ENCODE measurements at regions not wholly inside any gene's neighbourhood (a gene's known extent, or its start where the extent isn't known, plus 50 kb on each side); places are given as distances from the start of the nearest gene placed in this dataset.

GRCh38 chr5:1731091-1731639 is 68.5 kb downstream of the MRPL36 start:
- CTCF ChIA-PET: no interaction called here
- TF ChIP-seq CTCF (IDR thresholded peaks at IDR 0.05; ENCODE audit: control extremely low read depth, extremely low read depth, low read depth, missing control alignments): no peak
- no peak for DNase-seq (ENCODE audit: extremely low spot score)
- POLR2A ChIA-PET: interaction anchor here (0.6 kb wide), 1 partner anchor 1110 kb away, joined by 3 read pairs; no protein-coding TSS in a partner anchor

- ChIA-PET POLR2A (no interaction called here), CTCF (no interaction called here)
- no peak for DNase-seq (ENCODE audit: extremely low spot score)
- no peak for TF ChIP-seq CTCF (IDR thresholded peaks at IDR 0.05; ENCODE audit: control extremely low read depth, extremely low read depth, low read depth, missing control alignments)
Measured at GRCh38 chr5:1730487-1730847, 69.2 kb downstream of the MRPL36 start.

GRCh38 chr5:1729641-1730486 is 69.8 kb downstream of the MRPL36 start:
- POLR2A ChIA-PET: no interaction called here
- CTCF ChIA-PET: no interaction called here
- DNase-seq (ENCODE audit: extremely low spot score): no peak
- no peak for TF ChIP-seq CTCF (IDR thresholded peaks at IDR 0.05; ENCODE audit: control extremely low read depth, extremely low read depth, low read depth, missing control alignments)

GRCh38 chr5:1728846-1729245 is 70.8 kb downstream of the MRPL36 start:
- ChIA-PET POLR2A (no interaction called here), CTCF (no interaction called here)
- TF ChIP-seq CTCF (IDR thresholded peaks at IDR 0.05; ENCODE audit: control extremely low read depth, extremely low read depth, low read depth, missing control alignments): no peak
- DNase-seq (ENCODE audit: extremely low spot score): no peak

- ChIA-PET CTCF (interaction anchor here (0.9 kb wide), 1 partner anchor 8 kb away, joined by 3 read pairs; no protein-coding TSS in a partner anchor), POLR2A (no interaction called here)
- DNase-seq (ENCODE audit: extremely low spot score): no peak
- TF ChIP-seq CTCF (IDR thresholded peaks at IDR 0.05; ENCODE audit: control extremely low read depth, extremely low read depth, low read depth, missing control alignments): no peak
Measured at GRCh38 chr5:1727571-1727970, 72.1 kb downstream of the MRPL36 start.

- DNase-seq (ENCODE audit: extremely low spot score): no peak
- CTCF ChIA-PET: no interaction called here
- TF ChIP-seq CTCF (IDR thresholded peaks at IDR 0.05; ENCODE audit: control extremely low read depth, extremely low read depth, low read depth, missing control alignments): no peak
- POLR2A ChIA-PET: no interaction called here
Measured at GRCh38 chr5:1726956-1727355, 72.7 kb downstream of the MRPL36 start.

All from GM10248 (cell line).